Coronary artery (tissue), 2 donors: ENCODE measurements at regions not wholly inside any gene's neighbourhood (a gene's known extent, or its start where the extent isn't known, plus 50 kb on each side); places are given as distances from the start of the nearest gene placed in this dataset.

Experiments
- DNase-seq: peaks from one replicate; pipeline ENCODE4 v3.0.0-alpha.2; 2017; ENCODE audit warnings: low spot score
- H3K27ac ChIP-seq, 2 donors: fragments of 200-600 bp; sonication (generic); one replicate each; pipeline ENCODE4 v1.5.1; 2016 to 2019
- H3K4me3 ChIP-seq: fragments of 200-600 bp; sonication (generic); 2 replicates; pipeline ENCODE4 v1.5.1; 2016; ENCODE audit warnings: mild to moderate bottlenecking, moderate library complexity
- TF ChIP-seq, protein P1 (sequence below): fragments of 200-600 bp; sonication (generic); IDR thresholded peaks from one replicate; pipeline ENCODE4 v1.5.1; 2019; ENCODE audit warnings: antibody characterized with exemption

DNA sequence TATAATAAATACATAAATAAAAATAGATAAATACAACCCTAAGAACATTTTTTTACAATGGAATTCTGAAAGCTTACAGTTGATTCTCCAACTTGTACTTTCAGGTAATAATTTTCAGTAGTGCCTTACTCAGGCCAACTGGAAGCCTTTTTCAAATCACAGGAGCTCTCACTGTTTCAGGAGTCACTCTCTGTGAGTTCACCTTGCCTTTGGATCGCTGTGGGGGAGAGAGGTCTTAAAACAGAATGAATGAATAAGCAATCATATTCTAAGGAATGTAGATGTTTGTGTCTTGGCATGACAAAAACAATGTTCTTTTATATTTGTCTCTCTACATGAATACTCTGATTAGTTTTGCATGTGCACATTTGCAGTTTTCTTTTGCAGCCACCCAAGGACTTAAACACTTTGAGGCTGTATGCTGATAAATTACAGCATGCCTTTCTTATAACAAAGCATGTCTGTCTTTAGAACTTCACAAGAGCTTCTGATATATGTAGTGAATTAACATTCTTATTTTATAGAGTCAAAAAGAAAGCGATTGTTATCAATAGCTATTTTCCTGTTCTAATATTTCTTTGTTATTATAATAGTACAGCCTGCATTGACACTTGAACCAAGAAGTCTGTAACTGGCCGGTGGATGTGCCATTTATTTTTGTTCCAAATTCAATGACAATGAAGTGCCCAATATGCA, 1111.5 kb upstream of the ATXN8OS start:
- TF ChIP-seq, protein P1, sequence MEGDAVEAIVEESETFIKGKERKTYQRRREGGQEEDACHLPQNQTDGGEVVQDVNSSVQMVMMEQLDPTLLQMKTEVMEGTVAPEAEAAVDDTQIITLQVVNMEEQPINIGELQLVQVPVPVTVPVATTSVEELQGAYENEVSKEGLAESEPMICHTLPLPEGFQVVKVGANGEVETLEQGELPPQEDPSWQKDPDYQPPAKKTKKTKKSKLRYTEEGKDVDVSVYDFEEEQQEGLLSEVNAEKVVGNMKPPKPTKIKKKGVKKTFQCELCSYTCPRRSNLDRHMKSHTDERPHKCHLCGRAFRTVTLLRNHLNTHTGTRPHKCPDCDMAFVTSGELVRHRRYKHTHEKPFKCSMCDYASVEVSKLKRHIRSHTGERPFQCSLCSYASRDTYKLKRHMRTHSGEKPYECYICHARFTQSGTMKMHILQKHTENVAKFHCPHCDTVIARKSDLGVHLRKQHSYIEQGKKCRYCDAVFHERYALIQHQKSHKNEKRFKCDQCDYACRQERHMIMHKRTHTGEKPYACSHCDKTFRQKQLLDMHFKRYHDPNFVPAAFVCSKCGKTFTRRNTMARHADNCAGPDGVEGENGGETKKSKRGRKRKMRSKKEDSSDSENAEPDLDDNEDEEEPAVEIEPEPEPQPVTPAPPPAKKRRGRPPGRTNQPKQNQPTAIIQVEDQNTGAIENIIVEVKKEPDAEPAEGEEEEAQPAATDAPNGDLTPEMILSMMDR = no peak
- Histone ChIP-seq H3K27ac (no peak overlapping the region), H3K4me3 (no peak overlapping the region)
- DNase-seq = no peak

DNA sequence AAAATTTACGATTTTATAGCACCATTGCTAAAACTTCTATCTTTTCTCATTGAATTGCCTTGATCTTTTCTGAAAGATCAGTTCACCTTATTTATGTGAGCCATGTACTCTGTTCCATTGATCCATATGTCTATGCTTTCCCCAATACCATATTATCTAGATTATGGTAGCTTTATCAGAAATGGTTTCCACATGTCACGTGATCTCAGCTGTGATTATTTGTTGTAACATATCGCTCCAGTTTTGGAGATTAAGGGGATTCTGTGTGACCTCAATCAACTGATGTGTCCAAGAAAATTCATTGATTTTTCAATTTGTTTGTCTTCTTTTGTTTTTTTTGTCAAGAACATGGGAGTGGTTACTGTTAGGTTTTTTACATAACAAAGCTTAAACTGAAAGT, 1114.5 kb upstream of the ATXN8OS start:
- TF ChIP-seq, protein P1 = no peak
- Histone ChIP-seq H3K27ac (no peak overlapping the region), H3K4me3 (no peak overlapping the region)
- no peak for DNase-seq

- no peak for DNase-seq
- TF ChIP-seq, protein P1 = no peak
- Histone ChIP-seq H3K4me3 (no peak overlapping the region), H3K27ac (no peak overlapping the region)
Observed at GRCh38 chr13:68988176-68988575, 1119.5 kb upstream of the ATXN8OS start.

GRCh38 chr13:68987585-68987984, 1120.0 kb upstream of the ATXN8OS start:
- Histone ChIP-seq H3K27ac (no peak overlapping the region), H3K4me3 (no peak overlapping the region)
- no peak for DNase-seq
- TF ChIP-seq, protein P1 = no peak

- Histone ChIP-seq H3K4me3 (no peak overlapping the region), H3K27ac (no peak overlapping the region)
- TF ChIP-seq, protein P1 = no peak
- no peak for DNase-seq
Observed at GRCh38 chr13:68984688-68985319, 1122.8 kb upstream of the ATXN8OS start.

DNA sequence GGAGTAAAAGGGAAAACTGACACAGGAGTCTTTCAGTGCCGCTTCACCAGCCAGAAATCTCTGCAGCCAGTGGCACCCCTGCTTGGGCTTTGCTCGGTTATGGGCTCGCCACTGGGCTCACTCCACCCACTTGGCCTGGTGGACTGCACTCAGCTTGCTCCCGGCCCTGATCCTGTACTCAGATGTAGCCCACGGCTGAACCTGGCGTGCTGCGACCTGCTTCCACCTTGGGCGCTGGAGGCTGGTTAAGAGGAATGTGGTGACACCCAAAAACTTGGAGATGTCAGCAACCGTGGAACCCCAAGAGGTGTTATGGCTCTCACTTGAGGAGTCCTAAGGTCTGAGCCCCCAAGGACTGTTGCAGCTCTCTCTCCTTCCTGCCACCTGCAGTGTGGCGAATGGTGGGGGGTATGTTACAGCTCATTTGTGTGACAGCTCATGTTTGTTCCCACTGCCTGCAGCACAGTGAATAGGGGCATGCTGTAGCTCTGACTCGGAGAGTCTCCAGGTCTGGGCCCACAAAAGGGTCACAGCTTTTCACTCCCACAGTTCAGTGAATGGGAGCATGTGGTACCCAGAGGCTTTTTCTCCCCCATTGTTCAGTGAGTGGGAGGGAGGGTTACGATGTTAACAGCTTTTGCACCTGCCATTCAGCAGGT, 1124.5 kb upstream of the ATXN8OS start:
- Histone ChIP-seq H3K27ac (no peak overlapping the region), H3K4me3 (no peak overlapping the region)
- TF ChIP-seq, protein P1 = no peak
- DNase-seq = no peak
